HG02610 (cell line): ENCODE measurements at regions not wholly inside any gene's neighbourhood (a gene's known extent, or its start where the extent isn't known, plus 50 kb on each side); places are given as distances from the start of the nearest gene placed in this dataset.
"Not testable (repeated sequence)": the region's sequence is repeated elsewhere in the genome, so short reads cannot be mapped to it uniquely, and the experiment has no call there.

Experiments
- ATAC-seq: cut with Tn5 transposase; IDR thresholded peaks from one replicate; pipeline ENCODE4 v1.9.1; 2021; ENCODE audit warnings: mild to moderate bottlenecking, moderate library complexity; ENCODE audit not compliant: unreplicated experiment

DNA sequence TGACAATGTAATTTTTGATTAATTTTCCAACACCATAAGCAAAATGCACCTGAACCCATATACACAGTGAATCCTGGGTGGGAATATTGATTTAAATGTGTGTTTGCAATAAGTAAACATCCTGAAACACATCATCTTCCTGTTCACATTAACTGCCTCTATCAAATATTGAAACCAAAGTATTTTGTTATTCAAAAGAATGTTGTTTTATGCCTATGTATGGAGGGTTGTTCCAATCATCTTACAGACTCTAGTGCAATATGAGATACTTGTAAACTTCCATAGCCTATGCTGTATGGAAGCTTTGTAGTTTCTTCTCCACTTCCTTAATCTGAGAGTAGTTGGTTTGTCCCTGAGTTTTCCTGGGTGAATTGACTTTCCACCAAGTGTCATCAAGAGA, 105.4 kb upstream of the SLC7A11 start:
- no peak for ATAC-seq

DNA sequence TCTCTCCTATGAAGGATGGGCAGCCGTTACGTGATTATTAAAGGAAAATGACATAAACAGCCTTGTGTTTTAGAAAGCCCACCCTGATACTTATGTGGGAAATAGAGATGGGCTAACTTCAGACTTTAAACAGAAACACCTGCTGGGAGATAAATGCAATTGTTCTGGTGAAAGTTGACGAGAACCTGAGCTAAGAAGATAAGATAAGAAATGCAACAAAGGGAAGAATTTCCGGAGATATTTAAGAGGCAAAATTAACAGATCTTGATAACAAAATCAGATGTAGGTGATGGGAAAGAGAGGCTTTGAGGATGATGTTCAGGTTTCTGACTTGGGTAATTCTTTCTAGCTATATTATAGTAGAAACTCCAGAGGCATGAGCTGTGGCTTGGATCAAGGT, 102.7 kb upstream of the SLC7A11 start:
- ATAC-seq, result no peak

DNA sequence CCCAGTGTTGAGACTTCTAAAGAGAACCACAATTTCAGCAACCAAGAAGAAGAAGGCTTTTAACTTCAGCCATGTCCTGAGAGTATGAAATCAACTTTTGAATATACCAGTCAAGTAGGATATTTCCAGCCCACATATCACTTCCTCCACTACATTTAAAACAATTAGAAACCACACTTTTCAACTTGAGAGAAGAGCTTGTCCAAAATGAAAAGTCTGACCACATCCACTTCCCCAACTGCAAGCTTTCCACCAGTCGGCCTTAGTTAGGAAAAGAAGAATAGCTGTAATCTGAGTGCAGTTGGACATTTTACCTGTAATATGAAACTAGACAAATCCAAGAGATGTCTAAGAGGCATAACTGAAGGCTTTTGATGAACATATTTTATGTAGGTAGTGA, 101.9 kb upstream of the SLC7A11 start:
- ATAC-seq, result peak; percentile 37

DNA sequence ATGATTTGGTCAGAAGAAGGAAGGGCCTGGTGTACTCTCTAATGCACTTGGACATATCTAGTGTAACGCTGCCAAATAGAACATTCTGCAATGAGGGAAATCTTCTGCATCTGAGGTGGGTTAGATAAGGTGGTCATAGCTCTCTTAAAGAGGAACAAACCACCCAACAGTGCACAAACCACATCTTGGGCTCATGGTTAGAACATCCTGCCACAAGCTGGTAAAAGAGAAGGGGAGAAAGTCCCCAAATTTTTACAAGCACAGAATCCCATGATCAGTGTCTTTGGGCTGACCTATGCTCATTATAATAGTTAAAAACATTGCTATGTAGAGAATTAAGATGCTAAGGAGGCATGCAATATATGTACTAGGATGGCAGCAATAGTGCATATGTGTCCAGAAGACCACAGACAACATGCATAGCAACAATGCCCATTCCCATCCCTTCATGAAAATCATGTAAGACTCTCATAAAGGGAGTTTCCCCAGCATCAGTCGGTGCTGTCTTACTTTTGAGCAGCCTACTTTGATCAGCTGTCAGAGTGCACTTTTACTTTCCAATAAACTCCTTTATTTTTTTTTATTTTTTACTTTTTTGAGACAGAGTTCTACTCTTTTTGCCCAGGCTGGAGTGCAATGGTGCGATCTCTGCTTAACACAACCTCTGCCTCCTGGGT, 99.7 kb upstream of the SLC7A11 start:
- peak; percentile 85 for ATAC-seq

DNA sequence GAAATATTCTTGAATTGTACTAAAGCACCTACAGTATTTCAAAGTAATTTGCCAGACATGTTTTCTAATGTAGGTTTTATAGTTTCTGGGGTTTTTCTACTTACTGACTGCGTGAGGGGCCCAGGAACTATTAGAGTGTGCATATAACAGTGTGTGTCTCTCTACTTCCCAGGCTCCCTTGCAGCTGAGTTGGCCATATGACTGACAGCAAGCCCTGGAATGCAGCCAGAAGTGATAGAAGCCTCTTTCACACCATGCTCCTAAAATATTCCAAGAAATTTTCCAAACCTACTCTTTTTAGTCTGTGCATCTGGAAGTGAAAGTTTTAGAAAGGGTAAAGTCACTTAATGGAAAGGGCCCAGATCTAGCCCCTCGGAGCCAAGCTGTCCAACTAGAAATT, 96.7 kb upstream of the SLC7A11 start:
- ATAC-seq, result no peak

DNA sequence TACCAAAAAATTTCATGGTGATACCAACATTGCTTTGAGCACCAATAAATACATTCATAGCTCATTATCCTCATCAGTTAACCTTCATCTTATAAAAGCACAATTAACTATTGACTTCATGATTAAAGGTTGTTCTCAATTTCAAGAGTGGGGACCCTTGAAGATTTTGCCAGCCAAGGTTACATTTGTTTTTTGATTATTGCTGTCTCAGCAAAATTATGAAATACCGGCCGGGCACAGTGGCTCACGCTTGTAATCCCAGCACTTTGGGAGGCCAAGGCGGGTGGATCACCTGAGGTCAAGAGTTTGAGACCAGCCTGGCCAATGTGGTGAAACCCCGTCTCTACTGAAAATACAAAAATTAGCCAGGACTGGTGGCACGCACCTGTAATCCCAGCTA, 96.1 kb upstream of the SLC7A11 start:
- ATAC-seq, result not testable (repeated sequence)

DNA sequence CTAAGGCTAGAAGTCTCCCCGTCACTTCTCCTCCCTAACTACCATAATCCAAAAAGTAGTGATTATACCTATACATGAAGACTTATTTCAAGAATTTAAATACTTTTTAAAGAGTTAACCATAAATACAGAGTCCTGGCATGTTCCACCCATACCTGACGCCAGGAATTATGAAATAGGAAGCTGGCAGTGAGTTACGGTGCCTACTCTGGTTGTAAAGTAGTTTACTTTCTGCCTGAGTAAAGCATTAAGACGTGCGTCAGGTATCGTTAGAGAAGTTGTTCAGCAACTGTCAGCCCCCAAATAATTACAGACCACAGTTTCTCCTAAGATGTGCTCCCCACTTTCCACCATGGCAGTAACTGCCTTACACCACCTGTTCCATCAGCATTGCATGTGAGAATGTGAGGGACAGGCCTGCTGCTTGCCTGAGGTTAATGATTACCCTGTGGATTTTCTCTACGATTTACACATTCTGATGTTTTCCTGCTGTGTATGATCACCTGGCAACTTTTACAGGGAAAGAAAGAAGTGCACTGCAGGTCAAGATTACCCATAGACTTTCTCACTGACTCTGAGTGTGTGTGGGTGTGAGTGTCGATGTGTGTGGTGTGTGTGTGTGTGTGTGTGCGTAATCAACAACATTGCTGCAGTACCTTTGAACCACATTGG, 92.3 kb upstream of the SLC7A11 start:
- no peak for ATAC-seq

DNA sequence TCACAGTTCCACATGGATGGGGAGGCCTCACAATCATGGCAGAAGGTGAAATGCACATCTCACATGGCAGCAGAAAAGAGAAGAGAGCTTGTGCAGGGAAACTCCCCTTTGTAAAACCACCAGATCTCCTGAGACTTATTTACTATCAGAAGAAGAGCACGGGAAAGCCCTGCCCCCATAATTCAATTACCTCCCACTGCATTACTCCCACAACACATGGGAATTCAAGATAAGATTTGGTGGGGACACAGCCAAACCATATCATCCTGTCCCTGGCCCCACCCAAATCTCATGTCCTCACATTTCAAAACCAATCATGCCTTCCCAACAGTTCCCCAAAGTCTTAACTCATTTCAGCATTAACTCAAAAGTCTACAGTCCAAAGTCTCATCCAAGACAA, 90.3 kb upstream of the SLC7A11 start:
- ATAC-seq, result not testable (repeated sequence)

DNA sequence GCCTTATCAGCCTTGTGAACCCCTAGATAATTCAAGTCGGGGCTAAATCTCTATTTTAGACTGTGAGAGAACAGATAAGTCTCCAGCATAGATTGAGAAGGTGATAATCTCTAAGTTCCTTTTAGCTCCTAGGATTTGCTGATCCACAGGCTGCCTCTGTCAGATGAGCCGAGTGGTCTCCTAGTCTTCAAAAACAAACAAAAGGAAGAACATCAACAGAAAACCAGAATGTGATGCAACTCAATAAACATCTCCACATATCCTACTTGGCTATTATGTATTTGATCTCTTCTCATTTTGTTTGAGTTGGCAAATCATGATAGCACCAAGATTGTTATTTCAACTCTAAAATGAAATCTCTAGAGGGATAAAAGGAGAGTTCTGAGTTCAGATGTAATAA, 88.4 kb upstream of the SLC7A11 start:
- ATAC-seq, result no peak

DNA sequence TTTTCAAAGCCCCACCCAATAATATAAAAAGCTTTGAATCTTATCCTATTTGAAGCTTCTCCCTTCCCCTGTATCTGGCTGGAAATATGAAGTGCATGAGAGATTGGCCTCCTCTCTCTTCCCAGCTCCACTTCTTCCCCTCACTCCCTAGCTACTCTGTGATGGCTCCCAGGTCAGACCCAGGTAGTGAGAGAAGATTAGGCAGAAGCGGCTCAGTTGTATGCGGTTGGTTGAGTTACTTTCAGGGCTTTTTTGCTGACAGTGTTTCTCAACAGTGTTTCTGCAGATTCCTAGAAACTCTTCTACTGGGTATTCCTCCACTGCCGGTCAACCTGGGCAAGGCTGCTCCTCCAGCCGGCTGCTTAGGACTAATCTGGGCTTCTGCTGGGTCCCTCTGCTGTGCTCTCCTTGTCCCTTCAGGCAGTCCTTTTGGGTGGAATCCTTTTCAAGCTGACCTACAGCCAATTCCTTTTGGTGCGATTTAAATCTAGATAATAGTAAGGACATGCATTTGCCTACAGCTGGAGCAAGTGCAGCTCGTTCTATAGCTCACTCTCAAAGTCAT, 87.4 kb upstream of the SLC7A11 start:
- no peak for ATAC-seq

DNA sequence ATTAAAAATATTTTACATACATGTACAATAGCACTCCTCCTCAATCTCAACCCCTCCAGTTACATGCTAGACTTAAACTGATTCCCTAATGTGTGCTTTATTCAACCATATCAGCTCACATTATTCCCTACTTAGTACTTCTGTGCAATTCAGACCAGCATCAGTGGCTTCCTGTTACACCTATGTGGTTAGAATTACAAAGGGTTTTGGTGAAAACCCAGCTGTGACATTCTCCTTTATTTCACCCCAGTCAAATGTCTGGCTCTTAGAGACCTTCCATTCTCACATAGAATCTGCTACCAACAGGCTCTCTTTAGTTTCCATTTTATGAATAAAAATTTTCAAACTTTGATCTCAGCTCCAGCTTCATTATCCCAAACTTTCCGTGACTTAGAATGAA, 85.2 kb upstream of the SLC7A11 start:
- no peak for ATAC-seq

DNA sequence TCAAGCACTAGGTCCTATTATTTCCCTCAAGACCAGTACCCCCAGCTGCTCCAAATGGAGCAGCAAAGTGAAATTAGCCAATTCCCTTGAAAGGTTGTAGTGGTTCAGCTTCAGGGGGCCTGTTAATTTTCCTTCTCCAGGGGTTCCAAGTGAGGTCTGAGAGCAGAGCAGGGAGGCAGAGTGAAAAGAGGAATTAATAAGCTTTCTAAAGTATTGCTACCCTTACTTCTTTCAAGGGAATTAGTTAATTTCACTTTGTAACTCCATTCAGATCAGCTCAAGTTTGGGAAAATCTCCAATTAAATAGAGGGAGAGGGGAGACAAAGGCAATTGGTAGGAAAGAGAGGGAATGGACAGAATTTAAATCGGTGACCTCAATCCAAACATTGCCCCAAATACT, 78.7 kb upstream of the SLC7A11 start:
- no peak for ATAC-seq

DNA sequence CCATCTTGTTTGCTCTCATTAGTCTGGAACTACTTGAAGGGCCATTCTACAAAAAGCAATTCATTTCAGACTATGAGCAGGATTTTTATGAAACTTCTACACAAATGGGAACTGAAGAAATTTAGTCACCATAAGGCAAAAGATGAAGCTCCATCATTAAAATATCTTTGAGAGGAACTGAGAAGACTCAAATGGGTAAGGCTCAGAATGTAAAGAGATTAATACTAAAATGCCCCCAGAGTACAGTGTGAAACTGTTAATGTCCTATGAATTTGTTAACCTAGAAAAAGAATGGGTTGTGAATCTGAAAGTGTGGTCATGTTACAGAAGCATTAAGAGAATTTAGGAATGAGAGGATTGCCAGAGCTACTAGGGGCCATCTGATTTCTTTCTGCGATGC, 77.9 kb upstream of the SLC7A11 start:
- ATAC-seq, result peak; percentile 39

DNA sequence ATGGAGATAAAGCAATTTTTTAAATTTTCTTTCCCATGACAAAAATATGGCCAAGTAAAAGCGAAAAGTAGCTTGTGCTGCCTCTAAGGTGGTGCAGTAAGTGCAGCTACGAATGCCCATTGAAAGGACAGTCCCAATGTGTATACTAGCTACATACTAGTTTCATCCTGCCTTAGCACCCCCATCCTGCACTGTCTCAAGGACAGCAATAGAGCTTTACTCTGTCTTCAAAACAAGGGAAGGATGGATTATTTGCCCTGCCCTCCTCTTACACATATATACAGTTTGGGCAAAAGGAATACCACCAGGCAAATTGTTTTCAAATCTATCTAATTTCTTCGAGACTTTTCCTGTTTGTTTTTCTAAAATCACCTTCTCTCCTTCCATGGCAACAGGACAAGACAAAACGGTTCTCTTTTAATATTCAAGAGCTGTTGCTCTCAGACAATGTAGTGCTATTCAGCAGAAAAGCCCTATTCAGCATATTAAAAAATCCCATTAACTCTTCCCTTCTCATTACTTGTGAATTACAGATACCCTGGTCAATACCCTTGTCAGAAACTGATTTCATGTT, 75.1 kb upstream of the SLC7A11 start:
- no peak for ATAC-seq

DNA sequence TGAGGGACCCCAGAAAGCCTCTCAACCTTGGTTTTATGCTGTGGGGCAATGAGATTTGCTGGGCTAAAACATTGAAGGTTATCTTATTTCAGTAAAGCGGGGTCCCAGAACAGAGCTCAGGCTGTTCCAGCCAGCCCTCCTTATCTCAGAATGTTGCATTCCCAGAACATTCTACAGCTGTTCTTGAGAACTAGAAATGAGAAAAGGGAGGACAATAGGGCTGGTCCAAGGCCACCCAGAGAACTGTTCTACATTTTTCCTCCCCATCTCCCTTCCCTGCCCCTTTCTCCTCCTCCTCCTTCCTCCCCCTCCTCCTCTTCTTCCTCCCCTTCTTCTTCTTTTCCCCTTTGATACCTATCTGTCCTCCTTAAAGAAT, 70.4 kb upstream of the SLC7A11 start:
- ATAC-seq, result no peak

DNA sequence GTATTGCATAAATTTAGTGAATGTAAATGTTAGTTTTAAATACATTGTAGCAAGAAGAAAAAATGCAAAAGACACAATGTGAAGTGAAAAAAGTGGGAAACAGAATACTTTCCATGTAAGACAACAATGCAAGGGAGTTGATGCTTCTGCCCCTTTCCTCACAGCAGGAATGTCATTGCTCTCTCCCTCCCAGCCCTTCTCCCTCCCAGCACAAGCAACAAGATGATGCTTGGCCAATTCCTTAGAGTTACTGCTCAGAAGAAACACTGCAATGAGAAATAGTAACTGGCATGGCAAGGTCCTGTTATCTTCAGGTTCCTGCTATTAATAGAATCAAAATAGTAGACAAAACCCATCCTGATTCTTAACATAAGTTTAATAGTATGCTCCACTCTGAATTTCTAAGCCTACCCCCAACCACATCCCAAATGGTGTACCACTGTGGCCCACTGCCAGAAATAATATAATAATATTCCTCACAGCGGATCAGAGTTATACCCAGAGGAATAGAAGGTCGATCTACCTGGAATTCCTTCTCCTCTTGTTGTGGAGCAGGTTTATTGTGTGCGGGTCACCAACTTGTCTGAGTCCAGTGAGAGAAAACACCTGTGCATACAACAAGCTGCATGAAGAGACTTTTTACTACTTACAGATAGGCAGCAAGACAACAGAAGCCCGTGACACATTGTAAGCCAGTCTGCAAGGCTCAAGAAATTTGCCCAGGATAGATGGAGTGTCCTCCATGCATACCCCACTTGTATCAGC, 69.8 kb upstream of the SLC7A11 start:
- no peak for ATAC-seq

DNA sequence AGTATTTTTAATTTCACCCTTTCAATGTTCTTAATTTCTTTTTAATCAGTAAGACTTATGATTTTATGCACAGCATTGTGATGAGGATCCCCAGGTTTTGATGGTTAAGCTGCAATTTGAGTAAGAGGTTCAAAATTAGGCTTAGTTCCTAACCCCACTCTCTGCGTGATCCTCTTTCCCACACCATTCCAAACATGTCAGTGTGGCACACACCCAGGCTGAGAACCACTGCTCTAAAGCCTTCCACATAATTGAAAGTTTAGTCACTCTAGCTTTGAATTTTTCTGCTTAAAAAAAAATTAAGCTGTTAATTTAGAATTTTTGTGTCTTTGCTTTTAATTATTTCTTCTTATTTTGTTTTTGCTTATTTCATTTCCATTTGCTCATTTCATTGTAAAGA, 68.8 kb upstream of the SLC7A11 start:
- no peak for ATAC-seq

DNA sequence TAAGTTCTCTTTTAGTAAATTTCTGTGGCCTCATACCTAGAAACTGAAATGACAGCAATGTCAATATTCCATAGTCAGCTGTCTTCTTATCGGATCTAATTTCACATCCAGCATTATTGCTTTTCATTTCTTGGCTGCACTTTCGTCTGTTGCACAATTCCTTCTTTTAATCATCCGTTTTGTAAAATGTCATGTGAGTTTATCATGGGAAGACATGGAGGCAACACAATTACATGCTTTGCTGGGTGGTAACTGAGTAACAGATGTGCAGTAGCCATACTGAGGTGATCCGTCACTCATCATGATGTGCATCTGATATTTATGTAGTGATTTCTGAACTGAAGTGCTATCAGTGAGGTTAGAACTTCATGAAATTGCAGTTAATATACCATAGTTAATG, 68.3 kb upstream of the SLC7A11 start:
- no peak for ATAC-seq

DNA sequence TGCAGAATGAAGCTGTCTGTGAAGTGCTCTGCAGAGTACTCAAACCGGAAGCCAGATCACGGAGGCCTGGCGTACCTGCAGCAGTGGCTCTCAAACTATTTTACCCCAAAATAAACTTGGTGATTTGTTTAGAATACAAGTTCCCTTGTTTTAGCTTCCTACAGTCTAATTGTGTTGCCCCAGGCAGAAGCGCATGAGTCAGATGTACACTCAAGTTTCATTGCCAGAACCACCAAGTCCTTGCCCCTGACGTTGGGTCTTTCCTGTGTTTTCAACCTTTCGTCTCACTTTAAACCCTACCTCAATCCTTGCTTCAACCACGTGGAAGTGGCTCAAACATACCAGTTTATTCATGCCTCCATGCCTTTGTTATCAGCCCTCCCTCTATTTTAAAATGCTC, 66.2 kb upstream of the SLC7A11 start:
- ATAC-seq, result no peak

DNA sequence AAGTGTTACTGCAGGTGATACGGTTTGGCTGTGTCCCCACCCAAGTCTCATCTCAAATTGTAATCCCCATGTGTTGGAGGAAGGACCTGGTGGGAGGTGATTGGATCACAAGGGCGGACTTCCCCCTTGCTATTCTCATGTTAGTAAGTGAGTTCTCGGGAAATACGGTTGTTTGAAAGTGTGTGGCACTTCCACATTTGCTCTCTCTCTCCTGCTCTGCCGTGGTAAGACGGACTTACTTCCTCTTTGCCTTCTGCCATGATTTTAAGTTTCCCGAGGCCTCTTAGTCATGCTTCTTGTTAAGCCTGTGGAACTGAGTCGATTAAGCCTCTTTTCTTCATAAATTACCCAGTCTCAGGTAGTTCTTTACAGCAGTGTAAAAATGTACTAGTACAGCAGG, 65.2 kb upstream of the SLC7A11 start:
- ATAC-seq, result no peak

DNA sequence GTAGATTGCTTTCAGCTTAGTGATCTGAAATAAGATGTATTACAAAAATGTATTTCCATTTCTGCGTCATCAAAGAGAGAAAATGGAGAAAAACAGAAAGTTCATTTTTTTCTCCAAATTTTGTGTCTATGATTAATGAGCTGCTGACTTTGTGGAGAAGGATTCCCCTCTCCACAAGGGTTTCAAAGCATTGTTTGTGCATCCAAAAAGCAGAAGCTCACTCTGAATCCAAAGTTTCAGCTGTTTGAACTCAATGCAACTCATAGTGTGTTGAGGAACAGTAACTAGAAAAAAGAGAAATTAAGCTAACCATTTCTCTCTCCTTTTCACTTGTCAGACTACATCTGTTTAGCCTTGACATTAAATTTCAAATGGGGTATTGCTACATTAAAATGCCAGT, 62.9 kb upstream of the SLC7A11 start:
- no peak for ATAC-seq

DNA sequence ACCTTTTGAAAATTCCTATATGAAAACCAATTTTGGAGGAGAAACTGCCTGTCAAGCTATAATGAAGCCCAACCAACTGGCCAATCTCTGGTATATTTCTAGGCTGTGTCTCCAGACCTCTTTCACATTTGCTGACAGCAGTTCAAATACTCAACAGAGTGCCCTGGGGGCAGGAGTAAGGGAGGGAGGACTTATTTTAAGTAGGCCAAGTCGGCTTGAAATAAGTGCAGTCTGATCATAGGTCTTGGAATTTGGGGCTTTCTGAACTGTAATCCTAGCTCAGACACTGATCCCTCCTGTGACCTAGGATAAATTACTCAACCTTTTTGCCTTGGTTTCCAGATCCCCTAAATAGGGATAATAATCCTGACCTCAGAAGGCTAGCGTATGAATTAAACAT, 59.4 kb upstream of the SLC7A11 start:
- no peak for ATAC-seq
